HL-60 (cell line): ENCODE measurements at regions not wholly inside any gene's neighbourhood (a gene's known extent, or its start where the extent isn't known, plus 50 kb on each side); places are given as distances from the start of the nearest gene placed in this dataset.

Experiments
- POLR2AphosphoS5 ChIP-seq: IDR thresholded peaks from 2 replicates; pipeline ENCODE4 v1.6.1; 2012; ENCODE audit warnings: low read depth
- SPI1 ChIP-seq: IDR thresholded peaks from 2 replicates; pipeline ENCODE4 v1.6.1; 2012; ENCODE audit warnings: low read depth, mild to moderate bottlenecking, borderline replicate concordance
- TF ChIP-seq, protein P1 (sequence below): IDR thresholded peaks from one replicate; pipeline ENCODE4 v1.5.1; 2011; ENCODE audit warnings: low read length, control low read depth, inconsistent platforms; ENCODE audit not compliant: insufficient read depth
- TF ChIP-seq, protein P2 (sequence below): IDR thresholded peaks from 2 replicates; pipeline ENCODE4 v1.6.1; 2012; ENCODE audit warnings: low read depth; ENCODE audit not compliant: insufficient replicate concordance

DNA sequence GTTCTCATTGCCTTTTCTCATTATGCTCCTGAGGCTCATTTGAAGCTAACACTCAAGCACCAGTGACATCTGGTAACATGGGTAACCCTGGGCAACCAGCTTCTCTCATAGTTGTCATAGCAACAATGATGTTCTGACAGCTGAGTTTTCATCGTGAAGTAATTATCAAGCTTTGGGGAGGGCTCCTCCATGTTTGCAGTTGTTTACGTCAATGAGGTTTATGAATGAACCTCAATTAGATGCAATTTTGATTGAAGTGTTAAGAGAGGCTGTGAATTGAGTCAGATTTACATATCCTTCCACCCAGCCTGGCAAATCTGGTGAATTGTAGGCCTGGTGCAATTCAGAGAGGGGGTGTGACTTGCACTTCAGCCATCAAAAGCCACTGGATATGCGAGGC, 119.3 kb upstream of the CHD2 start:
- TF ChIP-seq, protein P1, sequence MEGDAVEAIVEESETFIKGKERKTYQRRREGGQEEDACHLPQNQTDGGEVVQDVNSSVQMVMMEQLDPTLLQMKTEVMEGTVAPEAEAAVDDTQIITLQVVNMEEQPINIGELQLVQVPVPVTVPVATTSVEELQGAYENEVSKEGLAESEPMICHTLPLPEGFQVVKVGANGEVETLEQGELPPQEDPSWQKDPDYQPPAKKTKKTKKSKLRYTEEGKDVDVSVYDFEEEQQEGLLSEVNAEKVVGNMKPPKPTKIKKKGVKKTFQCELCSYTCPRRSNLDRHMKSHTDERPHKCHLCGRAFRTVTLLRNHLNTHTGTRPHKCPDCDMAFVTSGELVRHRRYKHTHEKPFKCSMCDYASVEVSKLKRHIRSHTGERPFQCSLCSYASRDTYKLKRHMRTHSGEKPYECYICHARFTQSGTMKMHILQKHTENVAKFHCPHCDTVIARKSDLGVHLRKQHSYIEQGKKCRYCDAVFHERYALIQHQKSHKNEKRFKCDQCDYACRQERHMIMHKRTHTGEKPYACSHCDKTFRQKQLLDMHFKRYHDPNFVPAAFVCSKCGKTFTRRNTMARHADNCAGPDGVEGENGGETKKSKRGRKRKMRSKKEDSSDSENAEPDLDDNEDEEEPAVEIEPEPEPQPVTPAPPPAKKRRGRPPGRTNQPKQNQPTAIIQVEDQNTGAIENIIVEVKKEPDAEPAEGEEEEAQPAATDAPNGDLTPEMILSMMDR: no peak
- TF ChIP-seq, protein P2, sequence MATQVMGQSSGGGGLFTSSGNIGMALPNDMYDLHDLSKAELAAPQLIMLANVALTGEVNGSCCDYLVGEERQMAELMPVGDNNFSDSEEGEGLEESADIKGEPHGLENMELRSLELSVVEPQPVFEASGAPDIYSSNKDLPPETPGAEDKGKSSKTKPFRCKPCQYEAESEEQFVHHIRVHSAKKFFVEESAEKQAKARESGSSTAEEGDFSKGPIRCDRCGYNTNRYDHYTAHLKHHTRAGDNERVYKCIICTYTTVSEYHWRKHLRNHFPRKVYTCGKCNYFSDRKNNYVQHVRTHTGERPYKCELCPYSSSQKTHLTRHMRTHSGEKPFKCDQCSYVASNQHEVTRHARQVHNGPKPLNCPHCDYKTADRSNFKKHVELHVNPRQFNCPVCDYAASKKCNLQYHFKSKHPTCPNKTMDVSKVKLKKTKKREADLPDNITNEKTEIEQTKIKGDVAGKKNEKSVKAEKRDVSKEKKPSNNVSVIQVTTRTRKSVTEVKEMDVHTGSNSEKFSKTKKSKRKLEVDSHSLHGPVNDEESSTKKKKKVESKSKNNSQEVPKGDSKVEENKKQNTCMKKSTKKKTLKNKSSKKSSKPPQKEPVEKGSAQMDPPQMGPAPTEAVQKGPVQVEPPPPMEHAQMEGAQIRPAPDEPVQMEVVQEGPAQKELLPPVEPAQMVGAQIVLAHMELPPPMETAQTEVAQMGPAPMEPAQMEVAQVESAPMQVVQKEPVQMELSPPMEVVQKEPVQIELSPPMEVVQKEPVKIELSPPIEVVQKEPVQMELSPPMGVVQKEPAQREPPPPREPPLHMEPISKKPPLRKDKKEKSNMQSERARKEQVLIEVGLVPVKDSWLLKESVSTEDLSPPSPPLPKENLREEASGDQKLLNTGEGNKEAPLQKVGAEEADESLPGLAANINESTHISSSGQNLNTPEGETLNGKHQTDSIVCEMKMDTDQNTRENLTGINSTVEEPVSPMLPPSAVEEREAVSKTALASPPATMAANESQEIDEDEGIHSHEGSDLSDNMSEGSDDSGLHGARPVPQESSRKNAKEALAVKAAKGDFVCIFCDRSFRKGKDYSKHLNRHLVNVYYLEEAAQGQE: no peak
- no peak for TF ChIP-seq POLR2AphosphoS5
- no peak for TF ChIP-seq SPI1
